ENCODE measurements at regions not wholly inside any gene's neighbourhood (a gene's known extent, or its start where the extent isn't known, plus 50 kb on each side); places are given as distances from the start of the nearest gene placed in this dataset.

DNA sequence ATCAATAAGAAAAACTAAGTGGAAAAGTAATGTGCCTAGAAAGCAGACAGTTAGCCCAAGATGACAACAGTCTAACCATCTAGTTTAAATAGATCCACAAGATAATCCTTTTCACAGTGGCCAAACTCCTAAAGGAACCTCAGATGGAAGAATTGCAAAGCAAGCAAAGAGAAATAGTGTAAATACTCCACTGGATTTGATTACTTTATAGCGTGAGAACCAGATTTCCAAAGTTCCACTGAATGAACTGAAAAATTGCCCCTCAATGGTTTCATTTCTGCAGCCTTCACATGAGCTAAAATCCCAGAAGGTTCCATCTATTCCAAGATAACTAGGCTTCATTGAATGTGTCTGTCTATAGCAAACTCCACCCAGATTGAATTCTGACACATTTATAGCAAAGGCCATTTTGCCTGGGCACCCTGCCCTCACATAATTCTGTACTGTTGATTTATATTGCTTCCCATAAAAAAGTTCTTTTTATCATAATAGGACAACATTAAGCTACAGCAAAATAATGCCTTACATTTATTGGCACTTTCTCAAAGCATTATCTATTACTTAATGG, 129.7 kb upstream of the THBS1 start:
- Mint-ChIP-seq H3K36me3 (peaks cover 0 to 4% of the 10 kb centered on the region in 2 donors), H3K27me3 (ENCODE audit: low read depth in 3 of 3) (no peaks in the 10 kb centered on the region), H3K9me3 (peaks cover 0 to 3% (median 0%) of the 10 kb centered on the region in 7 donors), H3K4me3 (no peak overlapping the region), H3K4me1 (peaks cover 30% of the 10 kb centered on the region), H3K27ac (no peak overlapping the region)
- TF ChIP-seq, protein P1, sequence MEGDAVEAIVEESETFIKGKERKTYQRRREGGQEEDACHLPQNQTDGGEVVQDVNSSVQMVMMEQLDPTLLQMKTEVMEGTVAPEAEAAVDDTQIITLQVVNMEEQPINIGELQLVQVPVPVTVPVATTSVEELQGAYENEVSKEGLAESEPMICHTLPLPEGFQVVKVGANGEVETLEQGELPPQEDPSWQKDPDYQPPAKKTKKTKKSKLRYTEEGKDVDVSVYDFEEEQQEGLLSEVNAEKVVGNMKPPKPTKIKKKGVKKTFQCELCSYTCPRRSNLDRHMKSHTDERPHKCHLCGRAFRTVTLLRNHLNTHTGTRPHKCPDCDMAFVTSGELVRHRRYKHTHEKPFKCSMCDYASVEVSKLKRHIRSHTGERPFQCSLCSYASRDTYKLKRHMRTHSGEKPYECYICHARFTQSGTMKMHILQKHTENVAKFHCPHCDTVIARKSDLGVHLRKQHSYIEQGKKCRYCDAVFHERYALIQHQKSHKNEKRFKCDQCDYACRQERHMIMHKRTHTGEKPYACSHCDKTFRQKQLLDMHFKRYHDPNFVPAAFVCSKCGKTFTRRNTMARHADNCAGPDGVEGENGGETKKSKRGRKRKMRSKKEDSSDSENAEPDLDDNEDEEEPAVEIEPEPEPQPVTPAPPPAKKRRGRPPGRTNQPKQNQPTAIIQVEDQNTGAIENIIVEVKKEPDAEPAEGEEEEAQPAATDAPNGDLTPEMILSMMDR (IDR thresholded peaks at IDR 0.05): no peak
- H3K4me3 ChIP-seq (replicated peaks in 1 of 3; ENCODE audit: low read depth in 2 of 3, low read length in 3 of 3): no peak overlapping the region
- intact Hi-C loops (cut with micrococcal nuclease): no loop called here
- H3K4me1 ChIP-seq (ENCODE audit: control insufficient read depth in 1 of 2, insufficient read depth in 2 of 2, low read length in 2 of 2): peaks cover 16 to 18% of the 10 kb centered on the region in 2 donors
- H3K79me2 ChIP-seq (ENCODE audit: insufficient read depth, low read length): no peaks in the 10 kb centered on the region
- no peaks in the 10 kb centered on the region for H3K36me3 ChIP-seq (replicated peaks in 1 of 2; ENCODE audit: control insufficient read depth in 1 of 2, insufficient read depth in 2 of 2, low read length in 2 of 2)
- no peaks in the 10 kb centered on the region for H4K20me1 ChIP-seq (ENCODE audit: insufficient read depth, low read length)
- WGBS (ENCODE audit: insufficient coverage): 100% methylated on average over 1 of the region's 1 CpG
- H2AFZ ChIP-seq (ENCODE audit: insufficient read depth, low read depth, low read length, poor library complexity, severe bottlenecking): no peak overlapping the region
- no peaks in the 10 kb centered on the region for H3K9me3 ChIP-seq (replicated peaks in 1 of 2; ENCODE audit: control insufficient read depth in 1 of 2, insufficient read depth in 1 of 2, low read length in 2 of 2)
- no peak overlapping the region for H3K27ac ChIP-seq (ENCODE audit: low read depth in 1 of 2, low read length in 2 of 2)
- H3K27me3 ChIP-seq (ENCODE audit: control insufficient read depth in 2 of 2, insufficient read depth in 2 of 2, low read length in 2 of 2): no peaks in the 10 kb centered on the region
- H3K9ac ChIP-seq (ENCODE audit: insufficient read depth, low read length, poor library complexity, severe bottlenecking): no peak overlapping the region
- DNase-seq: no peak
- H3K4me2 ChIP-seq (replicated peaks; ENCODE audit: extremely low read depth, low read length, poor library complexity, severe bottlenecking): no peak overlapping the region

DNA sequence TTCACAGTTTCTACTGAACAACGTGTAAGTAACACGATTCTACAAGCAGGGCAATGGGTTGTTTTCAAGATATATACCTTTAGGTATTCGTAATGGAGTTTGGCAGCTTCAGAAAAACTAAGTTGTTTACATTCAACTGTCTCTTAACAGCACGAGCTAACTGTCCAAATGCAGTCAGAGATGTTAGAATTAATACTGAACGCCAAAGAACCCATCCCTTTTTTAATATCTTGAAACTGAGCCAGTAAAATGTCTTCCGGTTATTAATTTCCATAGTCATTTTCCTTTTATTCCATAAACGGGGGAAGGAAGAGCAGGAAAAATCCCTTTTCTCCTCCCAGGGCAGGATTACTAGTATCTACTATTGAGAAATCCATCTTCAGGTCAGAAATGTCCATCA, 129.0 kb upstream of the THBS1 start:
- TF ChIP-seq, protein P1 (IDR thresholded peaks at IDR 0.05): no peak
- H3K27me3 Mint-ChIP-seq (ENCODE audit: low read depth in 3 of 3): no peaks in the 10 kb centered on the region
- WGBS (ENCODE audit: insufficient coverage): no CpG with 5 or more reads among the region's 7 CpGs

More for the DNA sequence above, 129.0 kb upstream of the THBS1 start:
- Mint-ChIP-seq H3K36me3 (peaks cover 0 to 4% of the 10 kb centered on the region in 2 donors), H3K4me3 (no peak overlapping the region), H3K9me3 (peaks cover 0 to 3% (median 0%) of the 10 kb centered on the region in 7 donors), H3K27ac (no peak overlapping the region), H3K4me1 (peaks cover 30% of the 10 kb centered on the region)
- Histone ChIP-seq H2AFZ (ENCODE audit: insufficient read depth, low read depth, low read length, poor library complexity, severe bottlenecking) (no peak overlapping the region), H3K4me3 (replicated peaks in 1 of 3; ENCODE audit: low read depth in 2 of 3, low read length in 3 of 3) (no peak overlapping the region), H3K9me3 (replicated peaks in 1 of 2; ENCODE audit: control insufficient read depth in 1 of 2, insufficient read depth in 1 of 2, low read length in 2 of 2) (no peaks in the 10 kb centered on the region), H3K9ac (ENCODE audit: insufficient read depth, low read length, poor library complexity, severe bottlenecking) (no peak overlapping the region), H3K27me3 (ENCODE audit: control insufficient read depth in 2 of 2, insufficient read depth in 2 of 2, low read length in 2 of 2) (no peaks in the 10 kb centered on the region), H3K36me3 (replicated peaks in 1 of 2; ENCODE audit: control insufficient read depth in 1 of 2, insufficient read depth in 2 of 2, low read length in 2 of 2) (no peaks in the 10 kb centered on the region), H3K4me2 (replicated peaks; ENCODE audit: extremely low read depth, low read length, poor library complexity, severe bottlenecking) (no peak overlapping the region), H3K4me1 (ENCODE audit: control insufficient read depth in 1 of 2, insufficient read depth in 2 of 2, low read length in 2 of 2) (peaks cover 16 to 18% of the 10 kb centered on the region in 2 donors), H3K27ac (ENCODE audit: low read depth in 1 of 2, low read length in 2 of 2) (no peak overlapping the region), H3K79me2 (ENCODE audit: insufficient read depth, low read length) (no peaks in the 10 kb centered on the region), H4K20me1 (ENCODE audit: insufficient read depth, low read length) (no peaks in the 10 kb centered on the region)
- intact Hi-C loops (cut with micrococcal nuclease): no loop called here
- no peak for DNase-seq
